H1 (cell line): ENCODE measurements at regions not wholly inside any gene's neighbourhood (a gene's known extent, or its start where the extent isn't known, plus 50 kb on each side); places are given as distances from the start of the nearest gene placed in this dataset.
A peak's percentile ranks its signal among the peaks of the same experiment; 100 is the strongest.

Experiments
- CTCF ChIA-PET: fragments of 300-600 bp; sonication (Branson Sonifier 250); formaldehyde crosslinking; loops from one replicate; lab custom pipeline; 2021; ENCODE audit not compliant: partially characterized antibody; lab: Charles Lee
- POLR2A ChIA-PET: fragments of 300-600 bp; sonication (Branson Sonifier 250); formaldehyde crosslinking; loops from one replicate; lab custom pipeline; 2021; ENCODE audit warnings: inconsistent platforms; ENCODE audit not compliant: partially characterized antibody; lab: Charles Lee
- DNase-seq, 2 experiments: peaks; one replicate each; pipeline versions ENCODE4 v3.0.0 to v3.0.0-alpha.2; 2010 to 2022; ENCODE audit warnings: low spot score in 2 of 2, low read depth in 1 of 2, mixed read lengths in 1 of 2
- FAIRE-seq: peaks from 2 replicates; lab custom pipeline; 2011; peaks lifted over from hg19 to GRCh38; lab: Jason Lieb, UNC
- H2AFZ ChIP-seq: 2 replicates; pipeline ENCODE4 v1.8.1; 2012; ENCODE audit warnings: low read length, inconsistent platforms
- H2AK5ac ChIP-seq: 2 replicates; pipeline ENCODE4 v1.6.1; 2013; ENCODE audit warnings: low read depth, low read length
- H2BK120ac ChIP-seq: replicated peaks from 2 replicates; pipeline ENCODE3; 2013; ENCODE audit warnings: low read depth, low read length, inconsistent platforms
- H2BK12ac ChIP-seq: 2 replicates; pipeline ENCODE4 v1.6.1; 2013; ENCODE audit warnings: low read depth, low read length
- H2BK15ac ChIP-seq: 2 replicates; pipeline ENCODE4 v1.6.1; 2013; ENCODE audit warnings: low read length
- H2BK20ac ChIP-seq: 2 replicates; pipeline ENCODE4 v1.6.1; 2013; ENCODE audit warnings: low read length
- H2BK5ac ChIP-seq: 2 replicates; pipeline ENCODE4 v1.6.1; 2013; ENCODE audit warnings: low read depth, low read length
- H3K14ac ChIP-seq: 2 replicates; pipeline ENCODE4 v1.6.1; 2013; ENCODE audit warnings: inconsistent platforms; ENCODE audit not compliant: insufficient read length
- H3K18ac ChIP-seq: 2 replicates; pipeline ENCODE4 v1.6.1; 2013; ENCODE audit warnings: low read length; ENCODE audit errors: extremely low read depth
- H3K23ac ChIP-seq: 2 replicates; pipeline ENCODE4 v1.6.1; 2013; ENCODE audit warnings: inconsistent platforms; ENCODE audit not compliant: insufficient read length
- H3K23me2 ChIP-seq: 2 replicates; pipeline ENCODE4 v1.6.1; 2013; ENCODE audit warnings: low read depth, low read length
- H3K27ac ChIP-seq: 2 replicates; pipeline ENCODE4 v1.6.1; 2011; ENCODE audit warnings: low read depth, low read length, inconsistent platforms
- H3K27me3 ChIP-seq, 4 experiments: replicated peaks in 1 of 4; 1 replicate in 1 of 4; 2 replicates in 3 of 4; pipeline versions ENCODE4 v1.6.1 to v1.8.1; 2011 to 2013; ENCODE audit warnings: low read length in 3 of 4, mild to moderate bottlenecking in 3 of 4, inconsistent platforms in 2 of 4, mixed read lengths in 2 of 4, moderate library complexity in 1 of 4; ENCODE audit not compliant: control insufficient read depth in 3 of 4, insufficient read depth in 3 of 4; ENCODE audit errors: extremely low read depth in 1 of 4
- H3K36me3 ChIP-seq, 4 experiments: 2 replicates each; pipeline versions ENCODE4 v1.6.1 to v1.8.1; 2011 to 2013; ENCODE audit warnings: mild to moderate bottlenecking in 4 of 4, low read length in 3 of 4, moderate library complexity in 2 of 4, control low read depth in 1 of 4, inconsistent platforms in 1 of 4; ENCODE audit not compliant: insufficient read depth in 4 of 4, control insufficient read depth in 2 of 4
- H3K4ac ChIP-seq: replicated peaks from 2 replicates; pipeline ENCODE3; 2013; ENCODE audit warnings: low read length, low read depth, mixed read lengths, inconsistent platforms; ENCODE audit not compliant: insufficient read length
- H3K4me1 ChIP-seq, 4 experiments: replicated peaks in 1 of 4; 1 replicate in 1 of 4; 2 replicates in 3 of 4; pipeline versions ENCODE4 v1.6.1 to v1.8.1; 2011 to 2013; ENCODE audit warnings: low read length in 3 of 4, inconsistent platforms in 2 of 4, mixed read lengths in 1 of 4; ENCODE audit not compliant: insufficient read depth in 4 of 4, control insufficient read depth in 3 of 4
- H3K4me2 ChIP-seq, 2 experiments: 2 replicates each; pipeline versions ENCODE4 v1.6.1 to v1.8.1; 2011 to 2013; ENCODE audit warnings: low read depth in 2 of 2, low read length in 2 of 2, control low read depth in 1 of 2, inconsistent platforms in 1 of 2, mild to moderate bottlenecking in 1 of 2; ENCODE audit not compliant: insufficient read depth in 1 of 2
- H3K4me3 ChIP-seq, 4 experiments: fragments of 200-600, 300-600 bp in 1 of 4; sonication (generic), shearing (Covaris generic), sonication (Bioruptor Twin) in 1 of 4; 2 replicates each; pipeline versions ENCODE4 v1.5.1 to v1.8.1; 2011 to 2016; ENCODE audit warnings: low read length in 4 of 4, low read depth in 3 of 4, control low read depth in 2 of 4, inconsistent platforms in 2 of 4, mild to moderate bottlenecking in 2 of 4, mixed read lengths in 1 of 4, moderate library complexity in 1 of 4; ENCODE audit not compliant: insufficient read depth in 2 of 4; ENCODE audit errors: extremely low read depth in 1 of 4
- H3K56ac ChIP-seq: replicated peaks from 2 replicates; pipeline ENCODE3; 2013; ENCODE audit warnings: low read depth, mild to moderate bottlenecking, mixed read lengths, low read length, inconsistent platforms; ENCODE audit not compliant: insufficient read length
- H3K79me1 ChIP-seq: 2 replicates; pipeline ENCODE4 v1.6.1; 2013; ENCODE audit warnings: low read depth, low read length, control low read depth
- H3K79me2 ChIP-seq, 2 experiments: 2 replicates each; pipeline versions ENCODE4 v1.6.1 to v1.8.1; 2012 to 2013; ENCODE audit warnings: low read length in 2 of 2, mild to moderate bottlenecking in 2 of 2, inconsistent platforms in 1 of 2; ENCODE audit not compliant: insufficient read depth in 2 of 2, control insufficient read depth in 1 of 2
- H3K9ac ChIP-seq, 4 experiments: replicated peaks in 1 of 4; 1 replicate in 1 of 4; 2 replicates in 3 of 4; pipeline versions ENCODE4 v1.6.1 to v1.8.1; 2011 to 2013; ENCODE audit warnings: low read depth in 3 of 4, low read length in 3 of 4, control low read depth in 2 of 4, mild to moderate bottlenecking in 2 of 4, moderate library complexity in 2 of 4, inconsistent platforms in 1 of 4; ENCODE audit errors: extremely low read depth in 1 of 4
- H3K9me3 ChIP-seq, 2 experiments: 2 replicates each; pipeline versions ENCODE4 v1.6.1 to v1.8.1; 2012 to 2013; ENCODE audit warnings: mild to moderate bottlenecking in 2 of 2, moderate library complexity in 2 of 2, control low read depth in 1 of 2, inconsistent platforms in 1 of 2, low read depth in 1 of 2, low read length in 1 of 2, mixed read lengths in 1 of 2; ENCODE audit not compliant: insufficient read depth in 2 of 2
- H4K20me1 ChIP-seq, 2 experiments: replicated peaks in 1 of 2; 2 replicates each; pipeline versions ENCODE3 to v1.8.1; 2011 to 2013; ENCODE audit warnings: inconsistent platforms in 2 of 2, low read length in 2 of 2, mild to moderate bottlenecking in 1 of 2; ENCODE audit not compliant: insufficient read depth in 2 of 2, control insufficient read depth in 1 of 2
- H4K5ac ChIP-seq: 2 replicates; pipeline ENCODE4 v1.6.1; 2013; ENCODE audit warnings: low read length, low read depth, mixed read lengths, inconsistent platforms; ENCODE audit not compliant: insufficient read length
- H4K8ac ChIP-seq: 2 replicates; pipeline ENCODE4 v1.8.0; 2013; ENCODE audit warnings: mild to moderate bottlenecking, moderate library complexity, low read length, inconsistent platforms; ENCODE audit not compliant: insufficient read depth; ENCODE audit errors: extremely low read depth
- H4K91ac ChIP-seq: replicated peaks from 2 replicates; pipeline ENCODE3; 2013; ENCODE audit warnings: low read length, mixed read lengths, inconsistent platforms; ENCODE audit not compliant: insufficient read length
- CHD1 ChIP-seq: IDR thresholded peaks from 2 replicates; pipeline ENCODE4 v1.6.1; 2012; ENCODE audit warnings: low read depth, low read length, improper control_type of control experiment
- POU5F1 ChIP-seq: IDR thresholded peaks from 2 replicates; pipeline ENCODE4 v1.6.1; 2011; ENCODE audit warnings: low read depth, mild to moderate bottlenecking, low read length, moderate library complexity
- SIX5 ChIP-seq: IDR thresholded peaks from 2 replicates; pipeline ENCODE4 v1.6.1; 2011; ENCODE audit warnings: mild to moderate bottlenecking, low read depth, low read length
- SP4 ChIP-seq: IDR thresholded peaks from 2 replicates; pipeline ENCODE4 v1.6.1; 2012; ENCODE audit warnings: low read length, inconsistent platforms
- SRF ChIP-seq: IDR thresholded peaks from 2 replicates; pipeline ENCODE4 v1.6.1; 2011; ENCODE audit warnings: mild to moderate bottlenecking, low read depth, low read length, moderate library complexity
- WGBS, 2 experiments: shearing (Covaris generic) in 1 of 2; methylation state at CpG; one replicate each; pipeline versions ENCODE4 v1.1.6 to v1.1.7; 2013 to 2015; ENCODE audit warnings: low lambda C conversion rate in 2 of 2, mixed read lengths in 2 of 2, inconsistent platforms in 1 of 2, low coverage in 1 of 2, missing lambda C conversion rate in 1 of 2; ENCODE audit not compliant: insufficient replicate concordance in 2 of 2, insufficient coverage in 1 of 2, insufficient read length in 1 of 2; ENCODE audit errors: extremely low coverage in 1 of 2, missing lambda C conversion rate in 1 of 2; 5-methylcytosine and 5-hydroxymethylcytosine counted together

- DNase-seq: peak in 1 of 2 experiments; percentile 2
- Histone ChIP-seq H4K8ac (no peak overlapping the region), H4K91ac (no peak overlapping the region), H3K79me1 (no peaks in the 10 kb centered on the region), H3K23me2 (no peaks in the 10 kb centered on the region), H3K27me3 (peaks cover 0 to 1% (median 0%) of the 10 kb centered on the region in 4 experiments; a peak in 1 of 7 replicates), H3K4me3 (no peak overlapping the region), H3K56ac (no peak overlapping the region), H3K14ac (no peak overlapping the region), H3K4me1 (peaks cover 0 to 4% (median 0%) of the 10 kb centered on the region in 4 experiments; a peak in 1 of 7 replicates), H3K4ac (no peak overlapping the region), H2BK15ac (no peak overlapping the region), H3K36me3 (no peaks in the 10 kb centered on the region), H2BK20ac (no peak overlapping the region), H2AFZ (no peak overlapping the region), H4K5ac (no peak overlapping the region), H3K9me3 (no peaks in the 10 kb centered on the region), H3K9ac (no peak overlapping the region), H4K20me1 (no peaks in the 10 kb centered on the region), H3K4me2 (no peak overlapping the region), H3K18ac (no peak overlapping the region), H2BK12ac (no peak overlapping the region), H3K27ac (no peak overlapping the region), H3K79me2 (no peaks in the 10 kb centered on the region), H2BK5ac (no peak overlapping the region), H3K23ac (no peak overlapping the region), H2BK120ac (no peak overlapping the region), H2AK5ac (no peak overlapping the region)
- TF ChIP-seq SRF: no peak
- TF ChIP-seq POU5F1: no peak
- no peak for TF ChIP-seq CHD1
- TF ChIP-seq SP4: no peak
- TF ChIP-seq SIX5: no peak
- CTCF ChIA-PET: no interaction called here
- FAIRE-seq: no peak
- WGBS, 2 experiments: 57% methylated on average over 4 of the region's 4 CpGs; no CpG with 5 or more reads in 1 of the 2 experiments
- POLR2A ChIA-PET: no interaction called here
These were observed 69.0 kb upstream of the DEPDC1 start for GRCh38 chr1:68565923-68566322.
